Retina (tissue), 1 donor: ENCODE measurements at regions not wholly inside any gene's neighbourhood (a gene's known extent, or its start where the extent isn't known, plus 50 kb on each side); places are given as distances from the start of the nearest gene placed in this dataset.
A peak's percentile ranks its signal among the peaks of the same experiment; 100 is the strongest.

Experiments used
- DNase-seq: peaks from one replicate; pipeline ENCODE4 v3.0.0-alpha.2; 2016

GRCh38 chr10:112871021-112871420 is 79.0 kb upstream of the TCF7L2 start:
- no peak for DNase-seq

- no peak for DNase-seq
Measured at GRCh38 chr10:112872728-112873127, 77.3 kb upstream of the TCF7L2 start.

DNA sequence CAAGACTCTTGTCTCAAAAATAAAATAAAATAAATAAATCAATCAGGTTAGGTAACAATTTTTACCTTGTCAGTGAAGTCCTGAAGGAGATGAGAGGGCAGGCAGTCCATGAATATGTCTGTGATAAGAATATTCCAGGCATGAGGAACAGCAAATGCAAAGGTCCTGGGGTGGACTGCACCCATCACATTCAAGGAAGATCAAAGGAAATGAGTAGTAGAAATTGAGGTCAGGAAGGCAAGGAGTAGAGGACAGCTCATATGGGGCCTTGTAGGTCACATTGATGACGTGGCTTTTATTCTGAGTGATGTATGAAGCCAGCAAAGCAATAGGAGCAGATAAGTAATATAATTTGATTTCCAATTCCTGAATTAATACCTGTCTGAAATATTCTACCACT is 76.5 kb upstream of the TCF7L2 start:
- DNase-seq: no peak

DNA sequence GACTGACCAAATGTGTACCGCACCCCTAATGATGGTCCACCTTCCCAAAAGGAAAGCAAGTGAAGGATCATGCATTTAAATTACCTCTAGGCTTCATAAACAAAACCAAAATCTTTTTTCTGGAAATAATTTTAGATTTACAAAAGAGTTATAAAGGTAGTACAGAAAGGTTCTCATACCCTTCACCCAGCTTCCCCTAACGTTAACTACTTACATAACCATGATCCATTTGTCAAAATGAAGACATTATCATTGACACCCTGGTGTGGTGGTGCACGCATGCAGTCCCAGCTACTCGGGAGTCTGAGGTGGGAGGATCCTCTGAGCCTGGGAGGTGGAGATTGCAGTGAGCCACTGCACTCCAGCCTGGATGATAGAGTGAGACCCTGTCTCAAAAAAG is 75.1 kb upstream of the TCF7L2 start:
- no peak for DNase-seq

- no peak for DNase-seq
Measured at GRCh38 chr10:112875476-112876267, 74.4 kb upstream of the TCF7L2 start.

- no peak for DNase-seq
Measured at GRCh38 chr10:112880633-112881530, 69.2 kb upstream of the TCF7L2 start.

- DNase-seq: no peak
Measured at GRCh38 chr10:112883360-112884178, 66.5 kb upstream of the TCF7L2 start.

GRCh38 chr10:112884179-112884504 is 65.9 kb upstream of the TCF7L2 start:
- DNase-seq: no peak

- no peak for DNase-seq
Measured at GRCh38 chr10:112886463-112886862, 63.6 kb upstream of the TCF7L2 start.

- DNase-seq: no peak
Measured at GRCh38 chr10:112887968-112888367, 62.1 kb upstream of the TCF7L2 start.

- no peak for DNase-seq
Measured at GRCh38 chr10:112895292-112895691, 54.8 kb upstream of the TCF7L2 start.

DNA sequence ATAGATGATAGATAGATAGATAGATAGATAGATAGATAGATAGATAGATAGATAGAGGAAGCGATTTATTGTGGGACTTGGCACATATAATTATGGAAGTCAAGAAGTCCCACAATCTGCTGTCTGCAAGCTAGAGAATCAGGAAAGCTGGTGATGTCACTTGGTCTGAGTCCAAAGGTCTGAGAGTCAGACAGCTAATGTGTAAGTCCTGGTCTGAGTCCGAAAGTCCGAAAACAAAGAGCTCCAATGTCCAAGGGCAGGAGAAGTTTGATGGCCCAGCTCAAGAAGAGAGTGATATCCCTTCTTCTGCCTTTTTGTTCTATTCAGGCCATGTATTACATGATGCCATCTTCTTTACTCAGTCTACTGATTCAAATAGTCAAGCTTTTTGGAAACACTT is 53.8 kb upstream of the TCF7L2 start:
- DNase-seq: no peak

DNA sequence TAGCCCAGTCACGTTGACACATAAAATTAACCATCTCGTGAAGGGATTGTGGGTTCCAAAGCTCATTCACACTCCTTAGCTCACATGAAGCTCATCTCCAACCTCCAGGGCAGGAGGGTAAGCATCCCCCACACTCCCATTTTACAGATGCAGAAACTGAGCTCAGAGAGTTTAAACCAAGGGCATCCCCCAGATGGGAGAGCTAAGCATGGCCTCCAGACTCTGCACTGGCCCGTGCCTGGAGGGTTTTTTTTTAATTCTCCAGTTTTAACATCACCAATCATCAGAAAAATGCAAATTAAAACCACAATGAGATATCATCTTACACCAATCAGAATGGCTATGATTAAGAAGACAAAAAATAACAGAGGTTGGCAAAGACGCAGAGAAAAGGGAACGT is 53.3 kb upstream of the TCF7L2 start:
- DNase-seq: no peak

- peak; percentile 53 for DNase-seq
Measured at GRCh38 chr10:112898540-112899390, 51.3 kb upstream of the TCF7L2 start.

DNA sequence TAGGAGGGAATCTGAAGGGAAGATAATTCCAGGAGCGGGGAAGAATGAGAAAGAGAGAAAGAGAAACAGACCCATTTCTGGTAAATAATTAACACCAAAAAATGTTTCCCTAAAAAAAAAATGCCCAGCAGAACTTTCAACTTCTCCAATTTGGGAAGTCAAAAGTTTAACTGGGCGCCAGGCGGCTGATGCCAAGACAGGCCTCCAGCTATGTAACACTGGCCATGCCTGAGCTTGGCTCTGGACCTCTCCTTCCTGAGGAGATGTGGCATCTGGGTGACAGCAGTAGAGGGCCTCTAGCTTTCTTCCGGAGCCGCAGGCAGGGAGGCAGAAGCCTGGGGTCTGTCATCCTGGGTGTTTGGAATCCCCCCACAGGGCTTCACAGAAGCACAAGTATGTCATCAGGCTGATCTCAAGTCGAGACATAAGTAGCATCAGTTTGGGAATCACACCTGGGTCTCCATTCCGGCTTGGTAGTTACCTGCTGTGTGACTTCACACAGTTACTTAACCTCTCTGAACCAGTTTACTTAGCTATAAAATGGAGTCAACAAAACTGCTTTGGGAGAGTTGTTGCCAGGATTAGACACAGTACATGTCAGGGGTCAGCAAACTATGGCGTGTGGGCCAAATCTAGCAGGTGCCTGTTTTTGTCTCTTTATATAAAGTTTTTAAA is 50.5 kb upstream of the TCF7L2 start:
- DNase-seq: no peak
